ENCODE measurements at regions not wholly inside any gene's neighbourhood (a gene's known extent, or its start where the extent isn't known, plus 50 kb on each side); places are given as distances from the start of the nearest gene placed in this dataset.
A peak's percentile ranks its signal among the peaks of the same experiment; 100 is the strongest.

GRCh38 chr5:113989278-113989912 lies 372.5 kb upstream of the KCNN2 start:
- no peaks in the 10 kb centered on the region for H3K9me3 ChIP-seq (ENCODE audit: control insufficient read depth, insufficient read depth, low read length)
- H3K9ac ChIP-seq (ENCODE audit: low read depth, low read length), result no peak overlapping the region
- H3K27me3 ChIP-seq (ENCODE audit: control insufficient read depth, insufficient read depth, low read length), result no peaks in the 10 kb centered on the region
- no peaks in the 10 kb centered on the region for H3K36me3 ChIP-seq (ENCODE audit: control insufficient read depth, insufficient read depth, low read length)
- no peaks in the 10 kb centered on the region for H3K4me1 ChIP-seq (ENCODE audit: control insufficient read depth, insufficient read depth, low read length)
- no peak overlapping the region for H3K4me3 ChIP-seq (ENCODE audit: low read depth, low read length)

- Histone ChIP-seq H3K4me1 (ENCODE audit: control insufficient read depth, insufficient read depth, low read length) (no peaks in the 10 kb centered on the region), H3K4me3 (ENCODE audit: low read depth, low read length) (no peak overlapping the region), H3K36me3 (ENCODE audit: control insufficient read depth, insufficient read depth, low read length) (no peaks in the 10 kb centered on the region)
Measured at GRCh38 chr5:113989913-113990305, 372.0 kb upstream of the KCNN2 start.

GRCh38 chr5:114001076-114001475 lies 360.8 kb upstream of the KCNN2 start:
- Histone ChIP-seq H3K9me3 (ENCODE audit: control insufficient read depth, insufficient read depth, low read length) (no peaks in the 10 kb centered on the region), H3K36me3 (ENCODE audit: control insufficient read depth, insufficient read depth, low read length) (no peaks in the 10 kb centered on the region), H3K9ac (ENCODE audit: low read depth, low read length) (no peak overlapping the region), H3K4me1 (ENCODE audit: control insufficient read depth, insufficient read depth, low read length) (no peaks in the 10 kb centered on the region), H3K4me3 (ENCODE audit: low read depth, low read length) (no peak overlapping the region), H3K27me3 (ENCODE audit: control insufficient read depth, insufficient read depth, low read length) (no peaks in the 10 kb centered on the region)

More at GRCh38 chr5:113989913-113990305, 372.0 kb upstream of the KCNN2 start:
- H3K9me3 ChIP-seq (ENCODE audit: control insufficient read depth, insufficient read depth, low read length), result no peaks in the 10 kb centered on the region
- H3K27me3 ChIP-seq (ENCODE audit: control insufficient read depth, insufficient read depth, low read length), result no peaks in the 10 kb centered on the region
- H3K9ac ChIP-seq (ENCODE audit: low read depth, low read length), result no peak overlapping the region

- no peaks in the 10 kb centered on the region for H3K36me3 ChIP-seq (ENCODE audit: control insufficient read depth, insufficient read depth, low read length)
- no peak overlapping the region for H3K9ac ChIP-seq (ENCODE audit: low read depth, low read length)
- no peaks in the 10 kb centered on the region for H3K4me1 ChIP-seq (ENCODE audit: control insufficient read depth, insufficient read depth, low read length)
- H3K4me3 ChIP-seq (ENCODE audit: low read depth, low read length), result no peak overlapping the region
- H3K9me3 ChIP-seq (ENCODE audit: control insufficient read depth, insufficient read depth, low read length), result no peaks in the 10 kb centered on the region
- no peaks in the 10 kb centered on the region for H3K27me3 ChIP-seq (ENCODE audit: control insufficient read depth, insufficient read depth, low read length)
Measured at GRCh38 chr5:114006582-114006981, 355.3 kb upstream of the KCNN2 start.

GRCh38 chr5:114007678-114008077 lies 354.2 kb upstream of the KCNN2 start:
- Histone ChIP-seq H3K36me3 (ENCODE audit: control insufficient read depth, insufficient read depth, low read length) (no peaks in the 10 kb centered on the region), H3K9me3 (ENCODE audit: control insufficient read depth, insufficient read depth, low read length) (no peaks in the 10 kb centered on the region), H3K9ac (ENCODE audit: low read depth, low read length) (no peak overlapping the region), H3K4me3 (ENCODE audit: low read depth, low read length) (no peak overlapping the region), H3K4me1 (ENCODE audit: control insufficient read depth, insufficient read depth, low read length) (no peaks in the 10 kb centered on the region), H3K27me3 (ENCODE audit: control insufficient read depth, insufficient read depth, low read length) (no peaks in the 10 kb centered on the region)

- Histone ChIP-seq H3K4me1 (ENCODE audit: control insufficient read depth, insufficient read depth, low read length) (no peaks in the 10 kb centered on the region), H3K4me3 (ENCODE audit: low read depth, low read length) (no peak overlapping the region), H3K9me3 (ENCODE audit: control insufficient read depth, insufficient read depth, low read length) (no peaks in the 10 kb centered on the region), H3K36me3 (ENCODE audit: control insufficient read depth, insufficient read depth, low read length) (no peaks in the 10 kb centered on the region), H3K27me3 (ENCODE audit: control insufficient read depth, insufficient read depth, low read length) (no peaks in the 10 kb centered on the region), H3K9ac (ENCODE audit: low read depth, low read length) (no peak overlapping the region)
Measured at GRCh38 chr5:114010362-114010761, 351.5 kb upstream of the KCNN2 start.

- Histone ChIP-seq H3K9ac (ENCODE audit: low read depth, low read length) (no peak overlapping the region), H3K9me3 (ENCODE audit: control insufficient read depth, insufficient read depth, low read length) (no peaks in the 10 kb centered on the region), H3K4me1 (ENCODE audit: control insufficient read depth, insufficient read depth, low read length) (no peaks in the 10 kb centered on the region), H3K4me3 (ENCODE audit: low read depth, low read length) (no peak overlapping the region), H3K36me3 (ENCODE audit: control insufficient read depth, insufficient read depth, low read length) (no peaks in the 10 kb centered on the region), H3K27me3 (ENCODE audit: control insufficient read depth, insufficient read depth, low read length) (no peaks in the 10 kb centered on the region)
Measured at GRCh38 chr5:114018186-114018585, 343.7 kb upstream of the KCNN2 start.

- no peaks in the 10 kb centered on the region for H3K27me3 ChIP-seq (ENCODE audit: control insufficient read depth, insufficient read depth, low read length)
- H3K9me3 ChIP-seq (ENCODE audit: control insufficient read depth, insufficient read depth, low read length), result no peaks in the 10 kb centered on the region
- H3K36me3 ChIP-seq (ENCODE audit: control insufficient read depth, insufficient read depth, low read length), result no peaks in the 10 kb centered on the region
- no peaks in the 10 kb centered on the region for H3K4me1 ChIP-seq (ENCODE audit: control insufficient read depth, insufficient read depth, low read length)
- H3K9ac ChIP-seq (ENCODE audit: low read depth, low read length), result no peak overlapping the region
- H3K4me3 ChIP-seq (ENCODE audit: low read depth, low read length), result no peak overlapping the region
Measured at GRCh38 chr5:114038756-114039155, 323.1 kb upstream of the KCNN2 start.

- peaks cover 16% of the 10 kb centered on the region for H3K27me3 ChIP-seq (ENCODE audit: control insufficient read depth, insufficient read depth, low read length)
- no peaks in the 10 kb centered on the region for H3K36me3 ChIP-seq (ENCODE audit: control insufficient read depth, insufficient read depth, low read length)
- no peak overlapping the region for H3K4me3 ChIP-seq (ENCODE audit: low read depth, low read length)
- H3K9ac ChIP-seq (ENCODE audit: low read depth, low read length), result no peak overlapping the region
- H3K4me1 ChIP-seq (ENCODE audit: control insufficient read depth, insufficient read depth, low read length), result peaks cover 7% of the 10 kb centered on the region
- H3K9me3 ChIP-seq (ENCODE audit: control insufficient read depth, insufficient read depth, low read length), result no peaks in the 10 kb centered on the region
Measured at GRCh38 chr5:114050087-114050486, 311.8 kb upstream of the KCNN2 start.

GRCh38 chr5:114053372-114053771 lies 308.5 kb upstream of the KCNN2 start:
- Histone ChIP-seq H3K36me3 (ENCODE audit: control insufficient read depth, insufficient read depth, low read length) (no peaks in the 10 kb centered on the region), H3K27me3 (ENCODE audit: control insufficient read depth, insufficient read depth, low read length) (peaks cover 37% of the 10 kb centered on the region), H3K9me3 (ENCODE audit: control insufficient read depth, insufficient read depth, low read length) (no peaks in the 10 kb centered on the region), H3K9ac (ENCODE audit: low read depth, low read length) (no peak overlapping the region), H3K4me1 (ENCODE audit: control insufficient read depth, insufficient read depth, low read length) (peaks cover 9% of the 10 kb centered on the region), H3K4me3 (ENCODE audit: low read depth, low read length) (no peak overlapping the region)

- Histone ChIP-seq H3K9ac (ENCODE audit: low read depth, low read length) (no peak overlapping the region), H3K27me3 (ENCODE audit: control insufficient read depth, insufficient read depth, low read length) (peaks cover 40% of the 10 kb centered on the region), H3K4me3 (ENCODE audit: low read depth, low read length) (peak overlapping the region; percentile 78)
Measured at GRCh38 chr5:114054594-114054993, 307.3 kb upstream of the KCNN2 start.

GRCh38 chr5:114055318-114056184 lies 306.3 kb upstream of the KCNN2 start:
- H3K9me3 ChIP-seq (ENCODE audit: control insufficient read depth, insufficient read depth, low read length), result no peaks in the 10 kb centered on the region
- H3K9ac ChIP-seq (ENCODE audit: low read depth, low read length), result no peak overlapping the region
- peak overlapping the region; percentile 78 for H3K4me3 ChIP-seq (ENCODE audit: low read depth, low read length)
- peaks cover 9% of the 10 kb centered on the region for H3K4me1 ChIP-seq (ENCODE audit: control insufficient read depth, insufficient read depth, low read length)
- peaks cover 40% of the 10 kb centered on the region for H3K27me3 ChIP-seq (ENCODE audit: control insufficient read depth, insufficient read depth, low read length)
- H3K36me3 ChIP-seq (ENCODE audit: control insufficient read depth, insufficient read depth, low read length), result no peaks in the 10 kb centered on the region

More at GRCh38 chr5:114054594-114054993, 307.3 kb upstream of the KCNN2 start:
- H3K9me3 ChIP-seq (ENCODE audit: control insufficient read depth, insufficient read depth, low read length), result no peaks in the 10 kb centered on the region
- H3K4me1 ChIP-seq (ENCODE audit: control insufficient read depth, insufficient read depth, low read length), result peaks cover 9% of the 10 kb centered on the region
- H3K36me3 ChIP-seq (ENCODE audit: control insufficient read depth, insufficient read depth, low read length), result no peaks in the 10 kb centered on the region

All from iPS-15b (cell line).